ENCODE measurements at regions not wholly inside any gene's neighbourhood (a gene's known extent, or its start where the extent isn't known, plus 50 kb on each side); places are given as distances from the start of the nearest gene placed in this dataset.

- DNase-seq (ENCODE audit: low spot score) (no peak), FAIRE-seq (peak; percentile 64), ATAC-seq (peak; percentile 84)
- Histone ChIP-seq H3K4me1 (ENCODE audit: insufficient read depth, low read length) (peaks cover 16% of the 10 kb centered on the region), H4K20me1 (ENCODE audit: insufficient read depth, low read length) (no peaks in the 10 kb centered on the region), H3K27ac (ENCODE audit: extremely low read length, insufficient read depth, low read length) (no peak overlapping the region), H3K27me3 (ENCODE audit: control insufficient read depth in 1 of 2, insufficient read depth in 2 of 2, low read length in 2 of 2) (peaks cover 3 to 15% of the 10 kb centered on the region in 2 experiments; a peak in 2 of 5 replicates), H3K36me3 (replicated peaks in 1 of 2; ENCODE audit: control insufficient read depth in 1 of 2, insufficient read depth in 2 of 2, low read length in 2 of 2) (no peaks in the 10 kb centered on the region), H3K4me3 (replicated peaks in 1 of 3; ENCODE audit: insufficient read depth in 1 of 3, low read depth in 2 of 3, low read length in 3 of 3) (no peak overlapping the region), H3K9me3 (ENCODE audit: low read length) (no peaks in the 10 kb centered on the region), H3K9ac (ENCODE audit: insufficient read depth, low read depth, low read length) (no peak overlapping the region), H2AFZ (ENCODE audit: low read length) (no peak overlapping the region), H3K79me2 (ENCODE audit: insufficient read depth, low read length) (no peaks in the 10 kb centered on the region), H3K4me2 (ENCODE audit: low read depth, low read length) (peak overlapping the region; percentile 48)
- in situ Hi-C loops (cut with HindIII; ENCODE audit: extremely low pct_ligation_motif_present, low pct_unique_long_range_greater_than_20kb) (no loop called here), intact Hi-C loops (cut with micrococcal nuclease; ENCODE audit: unreplicated experiment) (no loop called here)
- BruUV-seq (replicated peaks): no TSS peak
- POLR2A ChIA-PET: no interaction called here
- 11% methylated on average over 8 of the region's 9 CpGs for WGBS (ENCODE audit: low lambda C conversion rate)
- CTCF ChIA-PET (ENCODE audit: low intra/inter-chr PET ratio, low total read pairs): no interaction called here
- TF ChIP-seq THYN1 (CRISPR knock-in tag; IDR thresholded peaks at IDR 0.05; ENCODE audit: borderline replicate concordance, low read depth) (no peak), ZBTB8A (CRISPR knock-in tag; IDR thresholded peaks at IDR 0.05; ENCODE audit: borderline replicate concordance, low read depth) (no peak), ELF3 (CRISPR knock-in tag; IDR thresholded peaks at IDR 0.05) (0 out of 2 replicates have a peak, but pooled peaks have one; percentile 48), ZNF274 (CRISPR knock-in tag; IDR thresholded peaks at IDR 0.05) (no peak), IRF9 (CRISPR knock-in tag; IDR thresholded peaks at IDR 0.05; ENCODE audit: borderline replicate concordance) (no peak), ZGPAT (CRISPR knock-in tag; IDR thresholded peaks at IDR 0.05) (no peak), AHDC1 (CRISPR knock-in tag; IDR thresholded peaks at IDR 0.05; ENCODE audit: borderline replicate concordance) (peak; percentile 55; the same call in 1 of the 2 replicates), PAXIP1 (CRISPR knock-in tag; conservative IDR thresholded peaks at IDR 0.05) (peak; percentile 63), HDAC1 (CRISPR knock-in tag; IDR thresholded peaks at IDR 0.05) (peak; percentile 23; the same call in 1 of the 2 replicates), CERS6 (CRISPR knock-in tag; IDR thresholded peaks at IDR 0.05) (no peak)
Observed at GRCh38 chr2:19559596-19560240, 201.3 kb upstream of the OSR1 start.

Measured in HepG2 (cell line).